HCT116 (cell line): ENCODE measurements at regions not wholly inside any gene's neighbourhood (a gene's known extent, or its start where the extent isn't known, plus 50 kb on each side); places are given as distances from the start of the nearest gene placed in this dataset.

ENCODE experiments used
- CTCF ChIP-seq, 3 experiments: fragments of 200-600 bp in 1 of 3; sonication (generic) in 1 of 3; IDR thresholded peaks in 2 of 3; conservative IDR thresholded peaks in 1 of 3; 2 replicates each; pipeline ENCODE4 v1.5.1; 2012 to 2017; ENCODE audit warnings: low read depth in 2 of 3, low read length in 2 of 3, antibody characterized with exemption in 1 of 3, borderline replicate concordance in 1 of 3, control low read depth in 1 of 3, mild to moderate bottlenecking in 1 of 3, mixed read lengths in 1 of 3, mixed run types in 1 of 3, moderate library complexity in 1 of 3; ENCODE audit not compliant: insufficient read depth in 1 of 3
- EZH2 ChIP-seq: fragments of 200-600 bp; sonication (generic); IDR thresholded peaks from 2 replicates; pipeline ENCODE4 v1.6.1; 2017; ENCODE audit warnings: antibody characterized with exemption, mixed run types
- EZH2phosphoT487 ChIP-seq: fragments of 200-600 bp; IDR thresholded peaks from 2 replicates; pipeline ENCODE4 v1.6.1; 2018; ENCODE audit warnings: antibody characterized with exemption, borderline replicate concordance
- REST ChIP-seq: IDR thresholded peaks from 2 replicates; pipeline ENCODE4 v1.6.1; 2012; ENCODE audit warnings: low read depth
- YY1 ChIP-seq: IDR thresholded peaks from 2 replicates; pipeline ENCODE4 v1.6.1; 2011; ENCODE audit warnings: low read length, low read depth, moderate library complexity, mild to moderate bottlenecking; ENCODE audit not compliant: insufficient replicate concordance; ENCODE audit errors: extremely low read depth

GRCh38 chr2:56523816-56524215, 340.0 kb downstream of the CCDC85A start:
- TF ChIP-seq CTCF (IDR thresholded peaks at IDR 0.05 in 2 of 3, conservative IDR thresholded peaks at IDR 0.05 in 1 of 3; ENCODE audit: borderline replicate concordance in 1 of 3, insufficient read depth in 1 of 3, low read depth in 2 of 3, low read length in 2 of 3) (no peak), EZH2 (no peak), EZH2phosphoT487 (no peak), YY1 (no peak), REST (no peak)
